ACHN (cell line): ENCODE measurements at regions not wholly inside any gene's neighbourhood (a gene's known extent, or its start where the extent isn't known, plus 50 kb on each side); places are given as distances from the start of the nearest gene placed in this dataset.

Source experiments
- DNase-seq: peaks from one replicate; pipeline ENCODE4 v3.0.0-alpha.2; 2015
- in situ Hi-C: cut with HindIII; loops from 2 replicates; pipeline ENCODE4 v1.10.0; 2017; ENCODE audit warnings: low sequenced_read_pairs, low pct_ligation_motif_present, low pct_unique_long_range_greater_than_20kb

GRCh38 chr12:4088451-4088850, 185.1 kb upstream of the CCND2 start:
- in situ Hi-C loops: no loop called here

GRCh38 chr12:4086481-4086880, 187.1 kb upstream of the CCND2 start:
- in situ Hi-C loops: no loop called here
- no peak for DNase-seq

More at GRCh38 chr12:4088451-4088850, 185.1 kb upstream of the CCND2 start:
- DNase-seq: no peak

- DNase-seq: no peak
- in situ Hi-C loops: no loop called here
These were observed 189.0 kb upstream of the CCND2 start for GRCh38 chr12:4084573-4084972.

- no peak for DNase-seq
- in situ Hi-C loops: no loop called here
These were observed 190.7 kb upstream of the CCND2 start for GRCh38 chr12:4082809-4083403.

GRCh38 chr12:4080213-4080612, 193.3 kb upstream of the CCND2 start:
- DNase-seq: no peak
- in situ Hi-C loops: no loop called here

- no peak for DNase-seq
- in situ Hi-C loops: no loop called here
These were observed 199.4 kb upstream of the CCND2 start for GRCh38 chr12:4074129-4074528.

- DNase-seq: no peak
These were observed 196.4 kb upstream of the PARP11 start for GRCh38 chr12:4069670-4070010.

GRCh38 chr12:4068981-4069669, 195.9 kb upstream of the PARP11 start:
- in situ Hi-C loops: no loop called here
- no peak for DNase-seq

More at GRCh38 chr12:4069670-4070010, 196.4 kb upstream of the PARP11 start:
- in situ Hi-C loops: no loop called here

- no peak for DNase-seq
- in situ Hi-C loops: no loop called here
These were observed 190.8 kb upstream of the PARP11 start for GRCh38 chr12:4064008-4064407.

GRCh38 chr12:4059898-4060568, 186.8 kb upstream of the PARP11 start:
- DNase-seq: no peak
- in situ Hi-C loops: no loop called here

- DNase-seq: no peak
- in situ Hi-C loops: no loop called here
These were observed 184.0 kb upstream of the PARP11 start for GRCh38 chr12:4056910-4057845.

GRCh38 chr12:4054630-4055029, 181.4 kb upstream of the PARP11 start:
- in situ Hi-C loops: no loop called here

GRCh38 chr12:4052691-4053090, 179.5 kb upstream of the PARP11 start:
- no peak for DNase-seq
- in situ Hi-C loops: no loop called here

More at GRCh38 chr12:4054630-4055029, 181.4 kb upstream of the PARP11 start:
- no peak for DNase-seq

- DNase-seq: no peak
- in situ Hi-C loops: no loop called here
These were observed 178.4 kb upstream of the PARP11 start for GRCh38 chr12:4051596-4051995.

- no peak for DNase-seq
- in situ Hi-C loops: no loop called here
These were observed 177.1 kb upstream of the PARP11 start for GRCh38 chr12:4050340-4050739.

- in situ Hi-C loops: no loop called here
- no peak for DNase-seq
These were observed 176.3 kb upstream of the PARP11 start for GRCh38 chr12:4049298-4050080.

- DNase-seq: no peak
- in situ Hi-C loops: no loop called here
These were observed 174.2 kb upstream of the PARP11 start for GRCh38 chr12:4047421-4047820.

- no peak for DNase-seq
- in situ Hi-C loops: no loop called here
These were observed 173.3 kb upstream of the PARP11 start for GRCh38 chr12:4046495-4046840.
